Upper lobe of right lung (tissue), 1 donor: ENCODE measurements at regions not wholly inside any gene's neighbourhood (a gene's known extent, or its start where the extent isn't known, plus 50 kb on each side); places are given as distances from the start of the nearest gene placed in this dataset.

Source experiments
- ATAC-seq: fragments of 200-7000 bp; cut with Tn5 transposase; one replicate; pipeline ENCODE4 v1.9.1; 2020; ENCODE audit warnings: mild to moderate bottlenecking, moderate library complexity
- DNase-seq: peaks from one replicate; pipeline ENCODE4 v3.0.0-alpha.2; 2020
- H3K27ac ChIP-seq: fragments of 200-600 bp; one replicate; pipeline ENCODE4 v1.8.0; 2022
- H3K27me3 ChIP-seq: fragments of 200-600 bp; one replicate; pipeline ENCODE4 v1.8.0; 2022; ENCODE audit warnings: mild to moderate bottlenecking
- H3K36me3 ChIP-seq: fragments of 200-600 bp; one replicate; pipeline ENCODE4 v1.8.0; 2022
- H3K4me1 ChIP-seq: fragments of 200-600 bp; one replicate; pipeline ENCODE4 v1.8.0; 2022
- H3K4me3 ChIP-seq: fragments of 200-600 bp; one replicate; pipeline ENCODE4 v1.8.0; 2022; ENCODE audit warnings: mild to moderate bottlenecking
- H3K9me3 ChIP-seq: fragments of 200-600 bp; one replicate; pipeline ENCODE4 v1.8.0; 2022
- intact Hi-C: fragments of 100-400 bp; cut with DNase I; formaldehyde crosslinking; loops from one replicate; pipeline ENCODE4 v1.11.0; 2022
- TF ChIP-seq, protein P1 (sequence below): fragments of 200-600 bp; IDR thresholded peaks from one replicate; pipeline ENCODE4 v1.8.0; 2022; ENCODE audit warnings: antibody characterized with exemption
- donor health status: DM: no; HTN: yes; CAD: no; lungs with severe emphysema.

GRCh38 chr9:1917396-1917935, 97.7 kb upstream of the SMARCA2 start:
- Histone ChIP-seq H3K27ac (no peak overlapping the region), H3K27me3 (no peaks in the 10 kb centered on the region), H3K4me1 (no peaks in the 10 kb centered on the region), H3K4me3 (peak overlapping the region; percentile 4), H3K9me3 (no peaks in the 10 kb centered on the region), H3K36me3 (no peaks in the 10 kb centered on the region)
- intact Hi-C loops = no loop called here
- TF ChIP-seq, protein P1, sequence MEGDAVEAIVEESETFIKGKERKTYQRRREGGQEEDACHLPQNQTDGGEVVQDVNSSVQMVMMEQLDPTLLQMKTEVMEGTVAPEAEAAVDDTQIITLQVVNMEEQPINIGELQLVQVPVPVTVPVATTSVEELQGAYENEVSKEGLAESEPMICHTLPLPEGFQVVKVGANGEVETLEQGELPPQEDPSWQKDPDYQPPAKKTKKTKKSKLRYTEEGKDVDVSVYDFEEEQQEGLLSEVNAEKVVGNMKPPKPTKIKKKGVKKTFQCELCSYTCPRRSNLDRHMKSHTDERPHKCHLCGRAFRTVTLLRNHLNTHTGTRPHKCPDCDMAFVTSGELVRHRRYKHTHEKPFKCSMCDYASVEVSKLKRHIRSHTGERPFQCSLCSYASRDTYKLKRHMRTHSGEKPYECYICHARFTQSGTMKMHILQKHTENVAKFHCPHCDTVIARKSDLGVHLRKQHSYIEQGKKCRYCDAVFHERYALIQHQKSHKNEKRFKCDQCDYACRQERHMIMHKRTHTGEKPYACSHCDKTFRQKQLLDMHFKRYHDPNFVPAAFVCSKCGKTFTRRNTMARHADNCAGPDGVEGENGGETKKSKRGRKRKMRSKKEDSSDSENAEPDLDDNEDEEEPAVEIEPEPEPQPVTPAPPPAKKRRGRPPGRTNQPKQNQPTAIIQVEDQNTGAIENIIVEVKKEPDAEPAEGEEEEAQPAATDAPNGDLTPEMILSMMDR = no peak
- ATAC-seq (no peak), DNase-seq (no peak)

GRCh38 chr9:1918108-1918507, 97.0 kb upstream of the SMARCA2 start:
- Histone ChIP-seq H3K27me3 (no peaks in the 10 kb centered on the region), H3K36me3 (no peaks in the 10 kb centered on the region), H3K4me3 (no peak overlapping the region), H3K9me3 (no peaks in the 10 kb centered on the region), H3K27ac (no peak overlapping the region), H3K4me1 (no peaks in the 10 kb centered on the region)
- no peak for ATAC-seq
- no peak for DNase-seq
- intact Hi-C loops = no loop called here
- TF ChIP-seq, protein P1 = no peak

GRCh38 chr9:1918622-1919021, 96.5 kb upstream of the SMARCA2 start:
- Histone ChIP-seq H3K27ac (no peak overlapping the region), H3K36me3 (no peaks in the 10 kb centered on the region), H3K4me1 (no peaks in the 10 kb centered on the region), H3K9me3 (no peaks in the 10 kb centered on the region), H3K4me3 (no peak overlapping the region), H3K27me3 (no peaks in the 10 kb centered on the region)
- ATAC-seq = no peak
- no peak for DNase-seq
- intact Hi-C loops = no loop called here
- TF ChIP-seq, protein P1 = no peak

DNA sequence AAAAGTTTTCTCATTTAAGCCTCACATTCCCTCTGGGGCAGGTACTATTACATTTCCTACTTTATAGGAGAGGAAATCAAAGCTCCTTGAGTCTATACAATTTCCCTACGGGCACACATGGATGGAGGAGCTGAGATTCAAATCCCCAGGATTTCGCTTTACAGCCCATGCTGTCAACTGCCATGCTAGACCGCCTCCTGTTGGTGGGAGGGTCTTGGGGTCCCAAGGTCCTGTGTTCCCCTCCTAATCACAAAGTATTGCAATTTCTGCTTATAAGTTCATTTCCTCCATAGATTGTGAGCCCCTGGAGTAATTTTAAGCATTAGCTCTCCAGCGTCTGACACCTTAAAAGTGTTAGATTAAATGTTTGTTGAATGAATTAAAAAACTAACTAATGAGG, 95.9 kb upstream of the SMARCA2 start:
- no peak for DNase-seq
- H3K4me1 ChIP-seq = no peaks in the 10 kb centered on the region
- no peaks in the 10 kb centered on the region for H3K27me3 ChIP-seq
- H3K27ac ChIP-seq = no peak overlapping the region
- TF ChIP-seq, protein P1 = no peak
- ATAC-seq = no peak
- intact Hi-C loops = no loop called here
- H3K36me3 ChIP-seq = no peaks in the 10 kb centered on the region
- H3K9me3 ChIP-seq = no peaks in the 10 kb centered on the region
- no peak overlapping the region for H3K4me3 ChIP-seq

- Histone ChIP-seq H3K4me3 (no peak overlapping the region), H3K27me3 (no peaks in the 10 kb centered on the region), H3K9me3 (no peaks in the 10 kb centered on the region), H3K4me1 (no peaks in the 10 kb centered on the region), H3K27ac (no peak overlapping the region), H3K36me3 (no peaks in the 10 kb centered on the region)
- DNase-seq (no peak), ATAC-seq (no peak)
- intact Hi-C loops = no loop called here
- TF ChIP-seq, protein P1 = no peak
Measured at GRCh38 chr9:1920386-1920785, 94.8 kb upstream of the SMARCA2 start.

- H3K36me3 ChIP-seq = no peaks in the 10 kb centered on the region
- no peak for DNase-seq
- no peaks in the 10 kb centered on the region for H3K9me3 ChIP-seq
- intact Hi-C loops = no loop called here
- no peaks in the 10 kb centered on the region for H3K4me1 ChIP-seq
- H3K27me3 ChIP-seq = no peaks in the 10 kb centered on the region
- H3K27ac ChIP-seq = no peak overlapping the region
- TF ChIP-seq, protein P1 = no peak
- no peak overlapping the region for H3K4me3 ChIP-seq
- no peak for ATAC-seq
Measured at GRCh38 chr9:1922026-1922425, 93.1 kb upstream of the SMARCA2 start.
